H9 (cell line): ENCODE measurements at regions not wholly inside any gene's neighbourhood (a gene's known extent, or its start where the extent isn't known, plus 50 kb on each side); places are given as distances from the start of the nearest gene placed in this dataset.

Experiments used
- DNase-seq: peaks from one replicate; pipeline ENCODE4 v3.0.0-alpha.2; 2017
- H2AFZ ChIP-seq: one replicate; pipeline ENCODE4 v1.6.1; 2013; ENCODE audit warnings: mild to moderate bottlenecking, low read length, control low read depth, moderate library complexity
- H2AK5ac ChIP-seq: 2 replicates; pipeline ENCODE4 v1.6.1; 2013; ENCODE audit warnings: low read length, control low read depth, mixed read lengths; ENCODE audit not compliant: insufficient read length
- H2BK120ac ChIP-seq: one replicate; pipeline ENCODE4 v1.6.1; 2013; ENCODE audit warnings: low read depth, mild to moderate bottlenecking, low read length, control low read depth, inconsistent platforms; ENCODE audit not compliant: poor library complexity, severe bottlenecking
- H2BK12ac ChIP-seq: 2 replicates; pipeline ENCODE4 v1.6.1; 2013; ENCODE audit warnings: low read length, control low read depth, mixed read lengths, low read depth; ENCODE audit not compliant: insufficient read length
- H2BK15ac ChIP-seq: 2 replicates; pipeline ENCODE4 v1.6.1; 2013; ENCODE audit warnings: low read depth, low read length, control low read depth
- H2BK20ac ChIP-seq: one replicate; pipeline ENCODE4 v1.6.1; 2013; ENCODE audit warnings: low read depth, mild to moderate bottlenecking, low read length, control low read depth, inconsistent platforms; ENCODE audit not compliant: poor library complexity, severe bottlenecking
- H2BK5ac ChIP-seq: 2 replicates; pipeline ENCODE4 v1.6.1; 2013; ENCODE audit warnings: low read length, control low read depth, mixed read lengths; ENCODE audit not compliant: insufficient read length
- H3K14ac ChIP-seq: 2 replicates; pipeline ENCODE4 v1.6.1; 2013; ENCODE audit warnings: low read length, control low read depth; ENCODE audit not compliant: insufficient read depth
- H3K18ac ChIP-seq: 2 replicates; pipeline ENCODE4 v1.6.1; 2013; ENCODE audit warnings: low read depth, mild to moderate bottlenecking, mixed read lengths, low read length, control low read depth; ENCODE audit not compliant: insufficient read length
- H3K23ac ChIP-seq: 2 replicates; pipeline ENCODE4 v1.6.1; 2013; ENCODE audit warnings: low read length, control low read depth, mixed read lengths, low read depth; ENCODE audit not compliant: insufficient read length
- H3K23me2 ChIP-seq: 2 replicates; pipeline ENCODE4 v1.6.1; 2013; ENCODE audit warnings: low read depth, mild to moderate bottlenecking, mixed read lengths, low read length, control low read depth; ENCODE audit not compliant: insufficient read length, poor library complexity, severe bottlenecking
- H3K27ac ChIP-seq: 2 replicates; pipeline ENCODE4 v1.5.1; 2013; ENCODE audit warnings: low read length, control low read depth, mixed read lengths, low read depth; ENCODE audit not compliant: insufficient read length
- H3K27me3 ChIP-seq: 2 replicates; pipeline ENCODE4 v1.6.1; 2013; ENCODE audit warnings: low read length, control low read depth, inconsistent platforms; ENCODE audit not compliant: insufficient read depth
- H3K4ac ChIP-seq: 2 replicates; pipeline ENCODE4 v1.6.1; 2013; ENCODE audit warnings: low read depth, mild to moderate bottlenecking, control low read depth, inconsistent platforms, low read length, moderate library complexity
- H3K4me1 ChIP-seq: 2 replicates; pipeline ENCODE4 v1.6.1; 2013; ENCODE audit warnings: low read length, control low read depth, inconsistent platforms; ENCODE audit not compliant: insufficient read depth
- H3K4me2 ChIP-seq: 2 replicates; pipeline ENCODE4 v1.6.1; 2013; ENCODE audit warnings: low read length, control low read depth, mixed read lengths; ENCODE audit not compliant: insufficient read length, insufficient read depth
- H3K56ac ChIP-seq: 2 replicates; pipeline ENCODE4 v1.6.1; 2013; ENCODE audit warnings: low read depth, mild to moderate bottlenecking, mixed read lengths, low read length, control low read depth; ENCODE audit not compliant: insufficient read length
- H3K79me1 ChIP-seq: 2 replicates; pipeline ENCODE4 v1.6.1; 2013; ENCODE audit warnings: low read depth, mild to moderate bottlenecking, moderate library complexity, low read length, control low read depth, inconsistent platforms; ENCODE audit not compliant: insufficient read depth, poor library complexity, severe bottlenecking
- H3K79me2 ChIP-seq: 2 replicates; pipeline ENCODE4 v1.6.1; 2013; ENCODE audit warnings: low read length, control low read depth, inconsistent platforms; ENCODE audit not compliant: insufficient read depth
- H3K9ac ChIP-seq: 2 replicates; pipeline ENCODE4 v1.6.1; 2013; ENCODE audit warnings: low read length, control low read depth, mixed read lengths; ENCODE audit not compliant: insufficient read length; ENCODE audit errors: extremely low read depth
- H3K9me3 ChIP-seq: one replicate; pipeline ENCODE4 v1.6.1; 2013; ENCODE audit warnings: low read depth, low read length, inconsistent platforms; ENCODE audit not compliant: control insufficient read depth
- H3T11ph ChIP-seq: one replicate; pipeline ENCODE4 v1.6.1; 2013; ENCODE audit warnings: mild to moderate bottlenecking, low read length, control low read depth, inconsistent platforms
- H4K20me1 ChIP-seq: one replicate; pipeline ENCODE4 v1.6.1; 2013; ENCODE audit not compliant: control insufficient read depth, insufficient read length, insufficient read depth
- H4K5ac ChIP-seq: 2 replicates; pipeline ENCODE4 v1.6.1; 2013; ENCODE audit warnings: low read depth, mild to moderate bottlenecking, mixed read lengths, low read length, control low read depth; ENCODE audit not compliant: insufficient read length
- H4K8ac ChIP-seq: replicated peaks from 2 replicates; pipeline ENCODE4 v1.6.1; 2013; ENCODE audit warnings: low read length, control low read depth, mixed read lengths, low read depth; ENCODE audit not compliant: insufficient read length
- H4K91ac ChIP-seq: 2 replicates; pipeline ENCODE4 v1.6.1; 2013; ENCODE audit warnings: low read depth, mild to moderate bottlenecking, moderate library complexity, mixed read lengths, low read length, control low read depth; ENCODE audit not compliant: insufficient read length
- H3K27ac Mint-ChIP-seq, 3 experiments: 2 replicates in 2 of 3; 3 replicates in 1 of 3; pipeline ENCODE4 v1.8.0; 2020 to 2021; ENCODE audit warnings: mixed read lengths in 3 of 3, mild to moderate bottlenecking in 1 of 3, moderate library complexity in 1 of 3
- H3K27me3 Mint-ChIP-seq: 2 replicates; pipeline ENCODE4 v1.8.0; 2021; ENCODE audit warnings: low read depth, mild to moderate bottlenecking, moderate library complexity, mixed read lengths
- H3K36me3 Mint-ChIP-seq, 3 experiments: 2 replicates in 2 of 3; 3 replicates in 1 of 3; pipeline ENCODE4 v1.8.0; 2020 to 2021; ENCODE audit warnings: low read depth in 3 of 3, mixed read lengths in 3 of 3; ENCODE audit not compliant: insufficient read depth in 1 of 3
- H3K4me1 Mint-ChIP-seq, 2 experiments: 2 replicates each; pipeline ENCODE4 v1.8.0; 2020; ENCODE audit warnings: mixed read lengths in 2 of 2
- H3K4me3 Mint-ChIP-seq, 2 experiments: 2 replicates in 1 of 2; 3 replicates in 1 of 2; pipeline ENCODE4 v1.8.0; 2020 to 2021; ENCODE audit warnings: mild to moderate bottlenecking in 2 of 2, mixed read lengths in 2 of 2, moderate library complexity in 1 of 2
- H3K9me3 Mint-ChIP-seq, 2 experiments: 2 replicates in 1 of 2; 3 replicates in 1 of 2; pipeline ENCODE4 v1.8.0; 2020; ENCODE audit warnings: mild to moderate bottlenecking in 2 of 2, mixed read lengths in 2 of 2, moderate library complexity in 1 of 2
- CTCF ChIP-seq: fragments of 200-600 bp; sonication (generic); conservative IDR thresholded peaks from 3 replicates; pipeline ENCODE4 v1.8.0; 2021; ENCODE audit warnings: antibody characterized with exemption, mild to moderate bottlenecking

- Histone ChIP-seq H3K27ac (no peak overlapping the region), H2AFZ (no peak overlapping the region), H3K23ac (no peak overlapping the region), H3K9me3 (no peaks in the 10 kb centered on the region), H3K27me3 (no peaks in the 10 kb centered on the region), H3K14ac (no peak overlapping the region), H2BK15ac (no peak overlapping the region), H2AK5ac (no peak overlapping the region), H3K79me1 (no peaks in the 10 kb centered on the region), H3K4me2 (no peak overlapping the region), H3K79me2 (no peaks in the 10 kb centered on the region), H3K4ac (no peak overlapping the region), H3K18ac (no peak overlapping the region), H3K56ac (no peak overlapping the region), H3K23me2 (no peaks in the 10 kb centered on the region), H2BK20ac (no peak overlapping the region), H4K20me1 (no peaks in the 10 kb centered on the region), H3K4me1 (no peaks in the 10 kb centered on the region), H4K8ac (no peak overlapping the region), H2BK120ac (no peak overlapping the region), H3K9ac (no peak overlapping the region), H2BK12ac (no peak overlapping the region), H4K5ac (no peak overlapping the region), H4K91ac (no peak overlapping the region), H3T11ph (no peak overlapping the region), H2BK5ac (no peak overlapping the region)
- no peak for TF ChIP-seq CTCF
- Mint-ChIP-seq H3K4me1 (no peaks in the 10 kb centered on the region), H3K36me3 (no peaks in the 10 kb centered on the region; a peak in 2 of 7 replicates), H3K4me3 (no peak overlapping the region), H3K9me3 (peaks cover 7 to 9% of the 10 kb centered on the region in 2 experiments; a peak in 4 of 5 replicates), H3K27me3 (no peaks in the 10 kb centered on the region), H3K27ac (no peak overlapping the region)
- DNase-seq: no peak
Observed at GRCh38 chr6:66865771-66866170, 1158.7 kb upstream of the EYS start.
